GM19455 (cell line): ENCODE measurements at regions not wholly inside any gene's neighbourhood (a gene's known extent, or its start where the extent isn't known, plus 50 kb on each side); places are given as distances from the start of the nearest gene placed in this dataset.

Experiments used
- ATAC-seq: cut with Tn5 transposase; IDR thresholded peaks from one replicate; pipeline ENCODE4 v1.9.1; 2021; ENCODE audit not compliant: unreplicated experiment

DNA sequence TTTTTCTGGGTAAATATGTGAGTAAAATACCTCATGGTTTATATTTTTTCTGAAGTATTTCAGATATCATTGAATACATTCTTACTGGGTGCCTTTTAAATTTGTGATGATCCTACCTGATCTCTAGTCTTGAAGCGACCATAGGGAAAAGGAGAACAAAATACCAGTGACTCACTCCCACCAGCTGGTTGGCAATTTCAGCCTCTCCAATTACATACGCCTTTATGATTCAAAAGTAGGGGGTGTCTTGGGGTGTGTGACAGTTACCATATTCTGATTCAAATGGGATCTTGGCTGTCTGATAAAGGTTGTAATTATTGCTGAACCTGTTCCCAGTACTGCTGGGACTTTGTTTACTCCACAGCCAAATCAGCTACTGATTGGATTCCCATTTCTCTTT is 175.9 kb upstream of the NXPH2 start:
- no peak for ATAC-seq

- ATAC-seq, result no peak
Measured at GRCh38 chr2:138950486-138950885, 170.3 kb upstream of the NXPH2 start.

DNA sequence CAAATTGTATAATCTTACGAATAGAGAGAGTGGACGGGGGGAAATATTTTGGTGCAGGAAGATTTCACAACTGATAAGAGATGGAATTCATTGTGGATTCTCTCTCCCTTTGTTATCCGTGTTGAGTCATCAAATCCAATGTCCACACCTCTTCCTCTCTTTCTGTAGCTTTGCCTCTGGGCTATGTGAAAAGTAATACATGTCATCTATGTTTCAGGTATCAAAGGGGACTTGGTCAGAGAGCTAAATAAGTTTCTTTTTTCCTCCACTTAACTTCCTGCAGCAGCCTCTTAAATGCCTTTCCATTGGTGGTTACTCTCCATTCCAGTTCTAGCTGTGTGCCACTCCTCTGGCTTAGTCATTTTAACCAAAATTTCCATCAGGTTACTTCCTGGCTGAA is 169.3 kb upstream of the NXPH2 start:
- no peak for ATAC-seq

GRCh38 chr2:138948070-138948539 is 167.9 kb upstream of the NXPH2 start:
- ATAC-seq, result no peak

GRCh38 chr2:138943470-138943869 is 163.3 kb upstream of the NXPH2 start:
- no peak for ATAC-seq

DNA sequence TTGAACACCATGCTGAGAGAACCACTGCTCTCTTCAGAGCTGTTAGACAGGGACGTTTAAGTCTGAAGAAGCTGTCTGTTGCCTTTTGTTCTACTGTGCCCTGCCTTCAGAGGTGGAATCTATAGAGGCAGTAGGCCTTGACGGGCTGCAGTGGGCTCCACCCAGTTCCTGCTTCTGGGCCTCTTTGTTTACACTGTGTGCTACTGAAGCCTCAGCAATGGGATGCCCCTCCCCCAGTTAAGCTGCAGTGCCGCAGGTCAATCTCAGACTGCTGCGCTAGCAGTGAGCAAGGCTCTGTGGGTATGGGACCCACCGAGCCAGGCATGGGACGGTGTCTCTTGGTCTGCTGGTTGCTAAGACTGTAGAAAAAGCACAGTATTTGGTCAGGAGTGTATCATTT is 162.3 kb upstream of the NXPH2 start:
- no peak for ATAC-seq

DNA sequence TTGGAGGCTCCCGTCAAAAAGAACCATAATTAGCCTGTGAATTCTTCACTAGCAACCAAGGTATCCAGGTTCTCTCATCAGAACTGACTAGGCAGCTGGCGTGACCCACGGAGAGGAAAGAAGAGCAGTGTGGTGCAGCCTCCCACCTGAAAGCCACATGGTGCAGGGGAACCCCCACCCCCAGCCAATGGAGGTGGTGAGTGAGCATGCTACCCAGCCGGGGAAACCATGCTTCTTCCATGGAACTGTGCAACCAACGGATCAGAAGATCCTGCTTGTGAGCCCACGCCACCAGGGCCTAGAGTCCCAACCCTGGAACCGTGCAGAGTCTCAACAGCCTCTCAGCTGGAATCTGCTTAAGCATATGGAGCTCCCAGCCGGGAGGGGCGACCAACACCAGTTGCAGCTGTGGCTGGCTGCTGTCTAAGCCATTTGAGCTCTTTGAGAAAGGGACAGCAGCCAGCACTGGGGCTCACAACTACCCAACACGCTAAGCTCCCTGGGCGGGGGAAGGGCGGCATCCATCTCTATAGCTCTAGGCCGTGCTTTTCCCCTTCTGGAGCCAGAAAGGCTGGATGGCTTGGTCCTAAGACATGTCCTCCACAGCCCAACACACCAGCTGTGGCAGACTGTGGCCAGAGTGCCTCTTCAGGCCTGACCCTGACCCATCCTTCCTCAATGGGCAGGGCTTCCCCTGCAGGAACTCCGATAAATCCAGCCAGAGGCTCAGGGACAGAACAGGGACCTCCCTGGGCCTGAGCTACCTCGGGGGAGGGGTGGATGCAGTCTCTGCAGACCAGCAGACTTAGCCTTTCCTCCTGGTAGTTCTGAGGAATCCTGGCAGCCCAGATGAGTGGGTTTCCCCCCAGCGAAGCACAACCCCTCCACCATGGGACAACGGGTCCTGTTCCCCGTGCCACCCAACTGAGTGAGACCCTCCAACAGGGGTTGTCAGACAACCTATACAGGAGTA is 151.4 kb upstream of the NXPH2 start:
- ATAC-seq, result no peak

- no peak for ATAC-seq
Measured at GRCh38 chr2:138930571-138930970, 150.4 kb upstream of the NXPH2 start.

DNA sequence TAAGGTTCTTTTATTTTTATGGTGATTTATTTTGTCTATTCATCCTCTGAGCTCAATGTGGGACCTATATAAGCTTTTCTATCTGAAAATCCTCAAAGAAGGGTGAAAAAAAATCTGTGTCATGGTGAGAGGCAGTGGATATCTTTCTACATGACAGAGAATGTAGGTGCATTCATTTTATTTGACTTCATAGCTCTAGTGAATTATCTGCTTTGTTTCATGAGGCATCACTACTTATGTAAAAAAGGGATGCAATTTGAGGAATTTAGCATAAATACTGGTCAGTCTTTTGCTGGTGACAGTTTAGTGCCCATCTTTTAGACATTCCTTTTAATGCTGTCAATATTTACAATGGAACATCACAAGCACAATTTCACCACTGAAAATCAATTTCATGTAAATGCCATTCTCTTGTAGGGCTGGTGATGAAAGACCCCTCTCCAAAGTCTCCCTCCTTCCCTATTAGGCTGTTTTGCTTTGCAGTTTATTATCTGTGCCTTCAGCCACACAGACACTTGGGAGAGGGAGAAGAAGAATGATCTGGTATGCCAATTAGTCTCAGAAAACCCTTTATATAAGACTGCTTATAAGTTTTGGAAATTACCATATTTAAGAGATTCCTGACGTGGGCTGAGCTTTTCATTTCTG is 148.3 kb upstream of the NXPH2 start:
- ATAC-seq, result no peak

- no peak for ATAC-seq
Measured at GRCh38 chr2:138922973-138923563, 142.9 kb upstream of the NXPH2 start.

GRCh38 chr2:138919120-138919747 is 139.0 kb upstream of the NXPH2 start:
- no peak for ATAC-seq

- no peak for ATAC-seq
Measured at GRCh38 chr2:138910427-138910826, 130.2 kb upstream of the NXPH2 start.

DNA sequence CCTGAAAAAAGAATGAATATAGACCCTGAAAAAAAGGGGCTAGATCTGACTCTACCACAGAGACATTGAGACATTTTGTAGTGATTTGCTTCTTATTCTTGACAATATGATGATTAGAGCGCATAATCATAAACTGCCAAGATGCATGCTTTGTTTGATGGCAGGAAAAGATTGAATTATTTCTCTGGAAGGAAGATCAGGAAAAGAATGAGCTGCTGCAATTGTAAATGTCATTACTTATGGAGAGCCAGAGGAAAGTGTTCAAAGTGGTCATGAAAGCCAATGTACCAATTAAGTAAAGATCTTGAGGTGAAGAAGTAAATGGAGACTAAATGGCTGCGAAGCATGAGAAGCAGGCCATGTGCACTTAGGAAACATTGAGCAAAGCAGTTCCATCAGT is 126.4 kb upstream of the NXPH2 start:
- ATAC-seq, result no peak

DNA sequence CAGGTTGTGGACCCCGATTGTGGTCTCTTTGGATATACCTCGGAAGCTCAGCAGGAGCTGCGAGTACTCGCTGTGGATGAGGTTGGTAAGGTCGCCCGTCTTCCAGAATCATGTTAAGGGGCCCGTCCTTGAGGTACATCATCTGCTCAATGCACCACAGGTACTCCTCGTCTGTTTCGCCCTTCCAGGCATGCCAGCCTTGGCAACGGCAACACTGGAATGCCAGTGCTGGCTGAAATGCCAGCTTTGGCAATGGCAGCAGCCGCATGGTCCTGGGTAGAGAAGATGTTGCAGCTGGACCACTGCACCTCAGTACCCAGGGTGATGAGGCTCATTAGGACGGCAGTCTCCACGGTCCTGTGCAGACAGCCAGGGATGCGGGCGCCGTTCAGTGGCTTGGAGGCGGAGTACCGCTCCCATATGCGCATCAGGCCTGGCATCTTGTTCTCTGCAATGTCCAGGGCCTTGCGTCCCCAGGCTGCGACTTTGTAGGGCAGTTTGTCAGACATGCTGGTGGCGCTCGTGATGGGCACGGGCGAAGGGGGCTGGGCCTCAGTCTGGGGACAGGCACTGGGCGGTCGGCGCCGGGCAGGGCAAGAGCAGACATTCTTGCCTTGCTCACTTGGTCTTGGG is 122.2 kb upstream of the NXPH2 start:
- no peak for ATAC-seq

DNA sequence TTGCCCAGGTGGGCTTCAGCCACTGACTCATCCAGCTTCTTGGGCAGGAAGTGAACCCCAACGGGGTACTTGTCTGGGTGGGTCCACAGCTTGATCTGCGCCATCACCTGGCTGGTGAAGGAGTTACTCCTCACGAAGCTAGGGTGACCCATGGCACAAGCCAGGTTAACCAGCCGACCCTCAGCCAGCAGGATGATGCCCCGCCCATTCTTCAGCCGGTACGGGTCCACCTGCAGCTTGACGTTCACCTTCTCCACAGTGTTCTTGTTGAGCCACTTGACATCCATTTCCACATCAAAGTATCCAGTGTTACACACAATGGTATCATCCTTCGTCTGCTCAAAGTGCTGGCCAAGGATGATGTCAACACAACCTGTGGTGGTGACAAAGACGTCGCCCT is 121.3 kb upstream of the NXPH2 start:
- no peak for ATAC-seq

- ATAC-seq, result no peak
Measured at GRCh38 chr2:138898855-138899254, 118.7 kb upstream of the NXPH2 start.

DNA sequence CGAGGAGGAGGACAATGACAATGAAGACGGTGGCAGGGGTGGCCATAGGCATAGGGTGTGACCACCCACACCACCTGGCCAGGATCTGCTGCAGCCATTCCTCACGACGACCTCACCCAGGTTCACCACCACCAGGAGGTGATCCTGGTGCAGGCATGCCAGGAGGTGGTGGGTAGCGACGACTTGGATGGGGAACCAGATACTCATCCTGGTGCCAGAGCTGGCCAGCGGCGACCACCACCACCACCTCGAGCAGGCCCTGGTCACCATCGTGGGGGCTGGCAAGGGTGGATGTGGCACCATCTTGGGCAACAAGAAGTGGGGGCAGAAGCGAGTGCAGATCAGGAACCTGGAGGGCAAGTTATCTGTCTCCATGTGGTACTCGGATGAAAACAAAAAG is 117.1 kb upstream of the NXPH2 start:
- ATAC-seq, result no peak

DNA sequence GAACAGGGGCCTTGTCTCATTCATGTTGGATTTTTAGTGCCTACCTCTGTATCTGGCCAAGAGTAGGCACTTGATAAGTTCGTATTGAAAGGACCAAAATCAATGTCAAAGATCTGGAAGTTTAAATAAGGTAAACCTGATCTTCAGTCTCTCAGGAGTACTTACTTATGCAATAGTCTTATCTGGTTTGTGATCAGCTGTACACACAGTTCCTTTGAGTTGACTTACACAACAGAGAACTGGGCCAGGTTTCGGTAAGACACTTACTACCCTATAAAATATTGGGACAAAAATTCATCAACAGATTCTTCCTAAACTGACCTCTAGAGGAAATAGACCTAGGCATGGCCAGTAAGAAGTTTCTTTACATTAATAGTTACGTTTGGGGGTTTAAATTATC is 113.6 kb upstream of the NXPH2 start:
- no peak for ATAC-seq

- ATAC-seq, result no peak
Measured at GRCh38 chr2:138881126-138881525, 100.9 kb upstream of the NXPH2 start.

GRCh38 chr2:138879931-138880330 is 99.7 kb upstream of the NXPH2 start:
- ATAC-seq, result no peak

- ATAC-seq, result no peak
Measured at GRCh38 chr2:138877421-138877820, 97.2 kb upstream of the NXPH2 start.
